ENCODE measurements at regions not wholly inside any gene's neighbourhood (a gene's known extent, or its start where the extent isn't known, plus 50 kb on each side); places are given as distances from the start of the nearest gene placed in this dataset.

DNA sequence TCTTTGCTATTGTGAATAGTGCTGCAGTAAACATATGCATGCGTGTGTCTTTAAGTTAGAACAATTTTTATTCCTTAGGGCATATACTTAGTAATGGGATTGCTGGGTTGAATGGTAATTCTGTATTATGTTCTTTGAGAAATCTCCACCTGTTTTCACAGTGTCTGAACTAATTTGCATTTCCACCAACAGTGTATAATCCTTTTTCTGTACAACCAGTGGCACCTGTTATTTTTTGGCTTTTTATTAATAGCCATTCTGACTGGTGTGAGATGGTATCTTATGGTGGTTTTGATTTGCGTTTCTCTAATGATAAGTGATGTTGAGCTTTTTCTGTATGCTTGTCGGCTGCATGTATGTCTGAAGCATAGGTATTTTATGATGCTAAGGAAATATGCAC, 820.8 kb upstream of the MAP3K7 start:
- H3K27ac ChIP-seq (ENCODE audit: control insufficient read depth, insufficient read depth) = no peak overlapping the region
- no peaks in the 10 kb centered on the region for H3K9me3 ChIP-seq (replicated peaks; ENCODE audit: control insufficient read depth, insufficient read depth, low read length)
- CTCF ChIA-PET = interaction anchor here (1.1 kb wide), 1 partner anchor 11 kb away, joined by 3 read pairs; no protein-coding TSS in a partner anchor
- H3K4me3 ChIP-seq = no peak overlapping the region
- intact Hi-C loops (cut with micrococcal nuclease; ENCODE audit: unreplicated experiment) = no loop called here
- SMC1A ChIA-PET (ENCODE audit: uncharacterized antibody, unreplicated experiment) = interaction anchor here (0.9 to 1.2 kb wide), 3 partner anchors 10 to 27 kb away, joined by 3 to 5 read pairs (median 3); no protein-coding TSS in a partner anchor
- TF ChIP-seq, protein P1, sequence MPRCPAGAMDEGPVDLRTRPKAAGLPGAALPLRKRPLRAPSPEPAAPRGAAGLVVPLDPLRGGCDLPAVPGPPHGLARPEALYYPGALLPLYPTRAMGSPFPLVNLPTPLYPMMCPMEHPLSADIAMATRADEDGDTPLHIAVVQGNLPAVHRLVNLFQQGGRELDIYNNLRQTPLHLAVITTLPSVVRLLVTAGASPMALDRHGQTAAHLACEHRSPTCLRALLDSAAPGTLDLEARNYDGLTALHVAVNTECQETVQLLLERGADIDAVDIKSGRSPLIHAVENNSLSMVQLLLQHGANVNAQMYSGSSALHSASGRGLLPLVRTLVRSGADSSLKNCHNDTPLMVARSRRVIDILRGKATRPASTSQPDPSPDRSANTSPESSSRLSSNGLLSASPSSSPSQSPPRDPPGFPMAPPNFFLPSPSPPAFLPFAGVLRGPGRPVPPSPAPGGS (IDR thresholded peaks at IDR 0.05; ENCODE audit: borderline replicate concordance, insufficient read depth, low read depth, low read length, poor library complexity, severe bottlenecking) = no peak
- TF ChIP-seq RCOR1 (conservative IDR thresholded peaks at IDR 0.05; ENCODE audit: low read depth, low read length) (no peak), HDGF (IDR thresholded peaks at IDR 0.05) (no peak), RBBP5 (conservative IDR thresholded peaks at IDR 0.05) (no peak)
- no peak overlapping the region for H3K4me2 ChIP-seq (ENCODE audit: control insufficient read depth, insufficient read depth)
- POLR2A ChIA-PET = no interaction called here
- H3K36me3 ChIP-seq (ENCODE audit: control insufficient read depth in 2 of 2, insufficient read depth in 2 of 2, low read length in 1 of 2) = no peaks in the 10 kb centered on the region
- H3K9ac ChIP-seq (ENCODE audit: control insufficient read depth, insufficient read depth, low read length) = no peak overlapping the region
- H3K4me1 ChIP-seq (ENCODE audit: control insufficient read depth, insufficient read depth, low read length) = no peaks in the 10 kb centered on the region
- DNase-seq (ENCODE audit: low read depth, low spot score) (no peak), FAIRE-seq (no peak), ATAC-seq (no peak)
- 18% methylated on average over 3 of the region's 3 CpGs for WGBS (ENCODE audit: insufficient coverage, insufficient replicate concordance, low lambda C conversion rate, missing lambda C conversion rate)
- in situ Hi-C loops (cut with MboI) = no loop called here
- H4K20me1 ChIP-seq (ENCODE audit: control insufficient read depth, insufficient read depth) = no peaks in the 10 kb centered on the region
- no TSS peak for BruUV-seq (replicated peaks)
- no peaks in the 10 kb centered on the region for H3K27me3 ChIP-seq (replicated peaks in 1 of 2; ENCODE audit: control insufficient read depth in 2 of 2, insufficient read depth in 2 of 2, low read length in 1 of 2)
- no peaks in the 10 kb centered on the region for H3K79me2 ChIP-seq (ENCODE audit: control insufficient read depth, insufficient read depth, low read length)
- RAD21 ChIA-PET (ENCODE audit: unreplicated experiment) = no interaction called here
- H2AFZ ChIP-seq (ENCODE audit: control insufficient read depth, low read depth, low read length) = no peak overlapping the region

DNA sequence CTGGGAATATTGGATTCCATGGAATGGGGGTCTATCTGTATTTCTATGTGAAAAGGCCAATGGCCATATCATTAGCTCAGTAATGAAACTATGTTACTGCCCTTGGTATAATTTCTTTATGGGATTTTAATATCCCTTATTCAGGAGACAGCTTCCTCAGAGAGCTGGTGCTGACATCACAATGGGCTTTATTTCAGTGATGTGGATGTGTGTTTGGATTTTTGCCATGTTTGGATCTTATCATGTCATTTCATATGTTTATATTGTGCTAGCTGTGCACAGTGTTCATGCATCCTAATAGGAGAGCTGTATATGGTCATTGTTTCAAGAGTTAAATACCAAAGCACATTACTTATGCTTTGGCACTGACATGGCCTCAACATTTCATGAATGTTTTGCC, 806.1 kb upstream of the MAP3K7 start:
- RAD21 ChIA-PET (ENCODE audit: unreplicated experiment) = no interaction called here

More for the DNA sequence above, 806.1 kb upstream of the MAP3K7 start:
- CTCF ChIA-PET = interaction anchor here (0.5 kb wide), 1 partner anchor 43 kb away, joined by 4 read pairs; no protein-coding TSS in a partner anchor
- intact Hi-C loops (cut with micrococcal nuclease; ENCODE audit: unreplicated experiment) (no loop called here), in situ Hi-C loops (cut with MboI) (no loop called here)
- Histone ChIP-seq H3K4me2 (ENCODE audit: control insufficient read depth, insufficient read depth) (no peak overlapping the region), H3K4me1 (ENCODE audit: control insufficient read depth, insufficient read depth, low read length) (no peaks in the 10 kb centered on the region), H3K9me3 (replicated peaks; ENCODE audit: control insufficient read depth, insufficient read depth, low read length) (no peaks in the 10 kb centered on the region), H3K4me3 (no peak overlapping the region), H2AFZ (ENCODE audit: control insufficient read depth, low read depth, low read length) (no peak overlapping the region), H3K9ac (ENCODE audit: control insufficient read depth, insufficient read depth, low read length) (no peak overlapping the region), H3K36me3 (ENCODE audit: control insufficient read depth in 2 of 2, insufficient read depth in 2 of 2, low read length in 1 of 2) (no peaks in the 10 kb centered on the region), H3K27ac (ENCODE audit: control insufficient read depth, insufficient read depth) (no peak overlapping the region), H3K27me3 (replicated peaks in 1 of 2; ENCODE audit: control insufficient read depth in 2 of 2, insufficient read depth in 2 of 2, low read length in 1 of 2) (no peaks in the 10 kb centered on the region), H4K20me1 (ENCODE audit: control insufficient read depth, insufficient read depth) (no peaks in the 10 kb centered on the region), H3K79me2 (ENCODE audit: control insufficient read depth, insufficient read depth, low read length) (no peaks in the 10 kb centered on the region)
- ATAC-seq (no peak), DNase-seq (ENCODE audit: low read depth, low spot score) (no peak), FAIRE-seq (no peak)
- TF ChIP-seq NR2C1 (IDR thresholded peaks at IDR 0.05) = no peak
- TF ChIP-seq IRF5 (IDR thresholded peaks at IDR 0.05; ENCODE audit: borderline replicate concordance) = no peak
- SMC1A ChIA-PET (ENCODE audit: uncharacterized antibody, unreplicated experiment) = interaction anchor here (0.6 to 1.9 kb wide), 2 partner anchors 16 to 452 kb away, joined by 3 to 4 read pairs; no protein-coding TSS in a partner anchor
- no TSS peak for BruUV-seq (replicated peaks)
- POLR2A ChIA-PET = no interaction called here

All from GM12878 (cell line).